ENCODE measurements at regions not wholly inside any gene's neighbourhood (a gene's known extent, or its start where the extent isn't known, plus 50 kb on each side); places are given as distances from the start of the nearest gene placed in this dataset.

GRCh38 chr2:67823726-67824125, 239.1 kb downstream of the C1D start:
- no peak for DNase-seq
- Histone ChIP-seq H3K27me3 (ENCODE audit: low read length) (no peaks in the 10 kb centered on the region), H3K9me3 (ENCODE audit: low read length) (peaks cover 9% of the 10 kb centered on the region), H3K79me2 (ENCODE audit: low read length) (no peaks in the 10 kb centered on the region), H3K9ac (ENCODE audit: low read length) (peak overlapping the region; percentile 59), H2AFZ (ENCODE audit: low read length) (0 out of 2 replicates have a peak overlapping the region, but pooled peaks have one; percentile 1), H3K4me1 (ENCODE audit: low read length) (peaks cover 68% of the 10 kb centered on the region), H3K36me3 (ENCODE audit: insufficient read depth, low read length) (0 out of 2 replicates have a peak, but pooled peaks cover under 1% of the 10 kb centered on the region), H4K20me1 (ENCODE audit: insufficient read depth, low read depth, low read length) (no peaks in the 10 kb centered on the region), H3K4me2 (ENCODE audit: low read depth, low read length, poor library complexity, severe bottlenecking) (peak overlapping the region; percentile 61), H3K27ac (ENCODE audit: low read length) (peak overlapping the region; percentile 97), H3K9me2 (replicated peaks; ENCODE audit: insufficient read depth, low read length) (no peaks in the 10 kb centered on the region), H3K4me3 (ENCODE audit: low read length) (no peak overlapping the region)

GRCh38 chr2:67824186-67824585, 238.6 kb downstream of the C1D start:
- Histone ChIP-seq H3K36me3 (ENCODE audit: insufficient read depth, low read length) (no peaks in the 10 kb centered on the region), H3K4me3 (ENCODE audit: low read length) (0 out of 2 replicates have a peak overlapping the region, but pooled peaks have one; percentile 40), H2AFZ (ENCODE audit: low read length) (peak overlapping the region; percentile 1; the same call in 1 of the 2 replicates), H3K9ac (ENCODE audit: low read length) (peak overlapping the region; percentile 59), H3K79me2 (ENCODE audit: low read length) (no peaks in the 10 kb centered on the region), H3K4me1 (ENCODE audit: low read length) (peaks cover 72% of the 10 kb centered on the region), H3K27me3 (ENCODE audit: low read length) (no peaks in the 10 kb centered on the region), H4K20me1 (ENCODE audit: insufficient read depth, low read depth, low read length) (no peaks in the 10 kb centered on the region), H3K27ac (ENCODE audit: low read length) (peak overlapping the region; percentile 97), H3K4me2 (ENCODE audit: low read depth, low read length, poor library complexity, severe bottlenecking) (peak overlapping the region; percentile 61), H3K9me3 (ENCODE audit: low read length) (peaks cover 8% of the 10 kb centered on the region; the same call in 1 of the 2 replicates), H3K9me2 (replicated peaks; ENCODE audit: insufficient read depth, low read length) (no peaks in the 10 kb centered on the region)
- peak; percentile 64 for DNase-seq

GRCh38 chr2:67825476-67825875, 237.3 kb downstream of the C1D start:
- peaks cover 84% of the 10 kb centered on the region for H3K4me1 ChIP-seq (ENCODE audit: low read length)
- peaks cover under 1% of the 10 kb centered on the region; the same call in 1 of the 2 replicates for H3K9me3 ChIP-seq (ENCODE audit: low read length)
- H3K79me2 ChIP-seq (ENCODE audit: low read length), result no peaks in the 10 kb centered on the region
- H3K9ac ChIP-seq (ENCODE audit: low read length), result peak overlapping the region; percentile 59
- H3K27ac ChIP-seq (ENCODE audit: low read length), result peak overlapping the region; percentile 97
- H3K27me3 ChIP-seq (ENCODE audit: low read length), result no peaks in the 10 kb centered on the region
- no peaks in the 10 kb centered on the region for H3K9me2 ChIP-seq (replicated peaks; ENCODE audit: insufficient read depth, low read length)
- H3K4me2 ChIP-seq (ENCODE audit: low read depth, low read length, poor library complexity, severe bottlenecking), result peak overlapping the region; percentile 61
- H3K36me3 ChIP-seq (ENCODE audit: insufficient read depth, low read length), result no peaks in the 10 kb centered on the region
- no peaks in the 10 kb centered on the region for H4K20me1 ChIP-seq (ENCODE audit: insufficient read depth, low read depth, low read length)
- DNase-seq, result peak; percentile 99
- H3K4me3 ChIP-seq (ENCODE audit: low read length), result peak overlapping the region; percentile 14
- H2AFZ ChIP-seq (ENCODE audit: low read length), result no peak overlapping the region

GRCh38 chr2:67828066-67828465, 234.7 kb downstream of the C1D start:
- no peaks in the 10 kb centered on the region for H3K27me3 ChIP-seq (ENCODE audit: low read length)
- no peaks in the 10 kb centered on the region for H3K36me3 ChIP-seq (ENCODE audit: insufficient read depth, low read length)

GRCh38 chr2:67829470-67829869, 233.3 kb downstream of the C1D start:
- no peak overlapping the region for H3K4me3 ChIP-seq (ENCODE audit: low read length)
- peak overlapping the region; percentile 75 for H2AFZ ChIP-seq (ENCODE audit: low read length)
- no peaks in the 10 kb centered on the region for H3K27me3 ChIP-seq (ENCODE audit: low read length)
- H4K20me1 ChIP-seq (ENCODE audit: insufficient read depth, low read depth, low read length), result no peaks in the 10 kb centered on the region
- H3K9me2 ChIP-seq (replicated peaks; ENCODE audit: insufficient read depth, low read length), result no peaks in the 10 kb centered on the region
- peak; percentile 53 for DNase-seq
- peak overlapping the region; percentile 97 for H3K27ac ChIP-seq (ENCODE audit: low read length)
- H3K79me2 ChIP-seq (ENCODE audit: low read length), result no peaks in the 10 kb centered on the region
- no peaks in the 10 kb centered on the region for H3K9me3 ChIP-seq (ENCODE audit: low read length)
- peaks cover 72% of the 10 kb centered on the region for H3K4me1 ChIP-seq (ENCODE audit: low read length)
- no peak overlapping the region for H3K4me2 ChIP-seq (ENCODE audit: low read depth, low read length, poor library complexity, severe bottlenecking)
- no peaks in the 10 kb centered on the region for H3K36me3 ChIP-seq (ENCODE audit: insufficient read depth, low read length)
- H3K9ac ChIP-seq (ENCODE audit: low read length), result peak overlapping the region; percentile 21

More at GRCh38 chr2:67828066-67828465, 234.7 kb downstream of the C1D start:
- H3K4me1 ChIP-seq (ENCODE audit: low read length), result peaks cover 69% of the 10 kb centered on the region
- no peak overlapping the region for H3K4me3 ChIP-seq (ENCODE audit: low read length)
- peak overlapping the region; percentile 3 for H3K4me2 ChIP-seq (ENCODE audit: low read depth, low read length, poor library complexity, severe bottlenecking)
- no peaks in the 10 kb centered on the region for H3K9me2 ChIP-seq (replicated peaks; ENCODE audit: insufficient read depth, low read length)
- no peaks in the 10 kb centered on the region for H3K9me3 ChIP-seq (ENCODE audit: low read length)
- H3K27ac ChIP-seq (ENCODE audit: low read length), result peak overlapping the region; percentile 97
- no peaks in the 10 kb centered on the region for H3K79me2 ChIP-seq (ENCODE audit: low read length)
- no peak overlapping the region for H2AFZ ChIP-seq (ENCODE audit: low read length)
- no peak overlapping the region for H3K9ac ChIP-seq (ENCODE audit: low read length)
- H4K20me1 ChIP-seq (ENCODE audit: insufficient read depth, low read depth, low read length), result no peaks in the 10 kb centered on the region
- DNase-seq, result no peak

- Histone ChIP-seq H3K4me2 (ENCODE audit: low read depth, low read length, poor library complexity, severe bottlenecking) (no peak overlapping the region), H4K20me1 (ENCODE audit: insufficient read depth, low read depth, low read length) (no peaks in the 10 kb centered on the region), H3K9me2 (replicated peaks; ENCODE audit: insufficient read depth, low read length) (no peaks in the 10 kb centered on the region), H3K9ac (ENCODE audit: low read length) (no peak overlapping the region), H3K79me2 (ENCODE audit: low read length) (no peaks in the 10 kb centered on the region), H3K9me3 (ENCODE audit: low read length) (no peaks in the 10 kb centered on the region), H3K36me3 (ENCODE audit: insufficient read depth, low read length) (no peaks in the 10 kb centered on the region), H2AFZ (ENCODE audit: low read length) (peak overlapping the region; percentile 2), H3K27ac (ENCODE audit: low read length) (peak overlapping the region; percentile 97), H3K4me3 (ENCODE audit: low read length) (no peak overlapping the region), H3K4me1 (ENCODE audit: low read length) (peaks cover 76% of the 10 kb centered on the region), H3K27me3 (ENCODE audit: low read length) (no peaks in the 10 kb centered on the region)
- DNase-seq, result peak; percentile 53
Observed at GRCh38 chr2:67833632-67834031, 229.2 kb downstream of the C1D start.

GRCh38 chr2:67834482-67834881, 228.3 kb downstream of the C1D start:
- H3K27me3 ChIP-seq (ENCODE audit: low read length), result no peaks in the 10 kb centered on the region
- peak overlapping the region; percentile 2 for H2AFZ ChIP-seq (ENCODE audit: low read length)
- peaks cover 77% of the 10 kb centered on the region for H3K4me1 ChIP-seq (ENCODE audit: low read length)
- H3K27ac ChIP-seq (ENCODE audit: low read length), result peak overlapping the region; percentile 97
- no peaks in the 10 kb centered on the region for H3K9me2 ChIP-seq (replicated peaks; ENCODE audit: insufficient read depth, low read length)
- DNase-seq, result peak; percentile 59
- H3K9ac ChIP-seq (ENCODE audit: low read length), result 0 out of 2 replicates have a peak overlapping the region, but pooled peaks have one; percentile 69
- H3K4me3 ChIP-seq (ENCODE audit: low read length), result no peak overlapping the region
- H4K20me1 ChIP-seq (ENCODE audit: insufficient read depth, low read depth, low read length), result no peaks in the 10 kb centered on the region
- H3K36me3 ChIP-seq (ENCODE audit: insufficient read depth, low read length), result no peaks in the 10 kb centered on the region
- H3K9me3 ChIP-seq (ENCODE audit: low read length), result no peaks in the 10 kb centered on the region
- no peaks in the 10 kb centered on the region for H3K79me2 ChIP-seq (ENCODE audit: low read length)
- no peak overlapping the region for H3K4me2 ChIP-seq (ENCODE audit: low read depth, low read length, poor library complexity, severe bottlenecking)

GRCh38 chr2:67835266-67835665, 227.5 kb downstream of the C1D start:
- DNase-seq, result no peak
- peak overlapping the region; percentile 34; the same call in 1 of the 2 replicates for H2AFZ ChIP-seq (ENCODE audit: low read length)
- no peaks in the 10 kb centered on the region for H4K20me1 ChIP-seq (ENCODE audit: insufficient read depth, low read depth, low read length)
- H3K79me2 ChIP-seq (ENCODE audit: low read length), result no peaks in the 10 kb centered on the region
- no peaks in the 10 kb centered on the region for H3K9me2 ChIP-seq (replicated peaks; ENCODE audit: insufficient read depth, low read length)
- no peaks in the 10 kb centered on the region for H3K27me3 ChIP-seq (ENCODE audit: low read length)
- no peaks in the 10 kb centered on the region for H3K9me3 ChIP-seq (ENCODE audit: low read length)
- peak overlapping the region; percentile 69 for H3K9ac ChIP-seq (ENCODE audit: low read length)
- peak overlapping the region; percentile 64 for H3K4me2 ChIP-seq (ENCODE audit: low read depth, low read length, poor library complexity, severe bottlenecking)
- peak overlapping the region; percentile 20 for H3K4me3 ChIP-seq (ENCODE audit: low read length)
- no peaks in the 10 kb centered on the region for H3K36me3 ChIP-seq (ENCODE audit: insufficient read depth, low read length)
- H3K4me1 ChIP-seq (ENCODE audit: low read length), result peaks cover 77% of the 10 kb centered on the region
- H3K27ac ChIP-seq (ENCODE audit: low read length), result peak overlapping the region; percentile 97

Measured in Karpas-422 (cell line).